ENCODE measurements at regions not wholly inside any gene's neighbourhood (a gene's known extent, or its start where the extent isn't known, plus 50 kb on each side); places are given as distances from the start of the nearest gene placed in this dataset.

DNA sequence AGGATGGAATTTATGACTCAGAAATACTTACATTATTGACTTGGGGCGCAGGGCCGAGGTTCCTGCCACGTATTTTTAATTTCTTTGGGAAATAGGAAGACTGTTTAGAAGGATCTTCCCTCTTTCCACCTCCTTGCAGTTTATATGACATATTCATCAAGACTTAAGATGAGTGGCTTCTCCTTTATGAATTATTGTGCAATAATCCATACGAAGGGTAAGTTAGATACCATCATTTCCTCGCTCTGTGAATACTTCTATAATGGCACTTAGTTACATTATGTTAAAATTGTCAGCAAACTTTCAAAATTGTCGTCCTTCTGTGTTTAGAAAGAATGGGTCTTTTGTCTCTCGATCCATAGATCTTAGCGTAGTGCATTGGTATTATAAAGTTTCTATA is 328.8 kb upstream of the UBE2E3 start:
- Histone ChIP-seq H3K4me3 (ENCODE audit: low read depth, low read length) (no peak overlapping the region), H3K36me3 (ENCODE audit: control insufficient read depth in 2 of 2, insufficient read depth in 1 of 2, low read length in 2 of 2) (no peaks in the 10 kb centered on the region), H3K27ac (ENCODE audit: extremely low read depth, low read depth, low read length) (no peak overlapping the region), H3K4me1 (ENCODE audit: control insufficient read depth, insufficient read depth, low read length) (no peaks in the 10 kb centered on the region), H3K9me3 (ENCODE audit: control insufficient read depth, insufficient read depth, low read depth, low read length) (no peaks in the 10 kb centered on the region)
- CTCF ChIA-PET: no interaction called here
- no peak for TF ChIP-seq ZNF426 (tag by site-specific recombination; IDR thresholded peaks at IDR 0.05)
- POLR2A ChIA-PET: no interaction called here

DNA sequence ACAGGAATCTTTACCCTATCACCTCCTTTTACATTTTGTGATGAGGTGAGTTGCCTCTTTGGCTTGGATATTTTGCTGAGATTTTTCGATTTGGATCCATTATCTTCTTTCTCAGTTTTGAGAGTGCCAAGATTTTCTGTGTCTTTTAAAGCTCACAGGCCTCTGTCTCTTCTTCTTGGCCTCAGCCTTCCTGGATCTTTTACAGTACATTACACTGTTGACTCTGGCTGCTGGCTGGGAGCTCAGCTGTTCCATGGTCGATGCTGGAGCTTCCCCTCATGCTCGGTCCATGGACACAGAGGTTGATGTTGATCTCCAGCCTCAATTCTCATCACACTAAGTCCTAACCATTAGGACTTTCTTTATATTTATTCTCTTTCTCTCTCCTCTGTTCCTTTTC is 332.8 kb upstream of the UBE2E3 start:
- Histone ChIP-seq H3K27ac (ENCODE audit: extremely low read depth, low read depth, low read length) (no peak overlapping the region), H3K9me3 (ENCODE audit: control insufficient read depth, insufficient read depth, low read depth, low read length) (no peaks in the 10 kb centered on the region), H3K4me3 (ENCODE audit: low read depth, low read length) (no peak overlapping the region), H3K4me1 (ENCODE audit: control insufficient read depth, insufficient read depth, low read length) (no peaks in the 10 kb centered on the region), H3K36me3 (ENCODE audit: control insufficient read depth in 2 of 2, insufficient read depth in 1 of 2, low read length in 2 of 2) (no peaks in the 10 kb centered on the region)
- ChIA-PET POLR2A (no interaction called here), CTCF (interaction anchor here (0.9 kb wide), 1 partner anchor 15 kb away, joined by 3 read pairs; no protein-coding TSS in a partner anchor)
- TF ChIP-seq ZEB2 (tag by site-specific recombination; IDR thresholded peaks at IDR 0.05): no peak
- TF ChIP-seq, protein P1, sequence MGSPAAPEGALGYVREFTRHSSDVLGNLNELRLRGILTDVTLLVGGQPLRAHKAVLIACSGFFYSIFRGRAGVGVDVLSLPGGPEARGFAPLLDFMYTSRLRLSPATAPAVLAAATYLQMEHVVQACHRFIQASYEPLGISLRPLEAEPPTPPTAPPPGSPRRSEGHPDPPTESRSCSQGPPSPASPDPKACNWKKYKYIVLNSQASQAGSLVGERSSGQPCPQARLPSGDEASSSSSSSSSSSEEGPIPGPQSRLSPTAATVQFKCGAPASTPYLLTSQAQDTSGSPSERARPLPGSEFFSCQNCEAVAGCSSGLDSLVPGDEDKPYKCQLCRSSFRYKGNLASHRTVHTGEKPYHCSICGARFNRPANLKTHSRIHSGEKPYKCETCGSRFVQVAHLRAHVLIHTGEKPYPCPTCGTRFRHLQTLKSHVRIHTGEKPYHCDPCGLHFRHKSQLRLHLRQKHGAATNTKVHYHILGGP (tag by site-specific recombination; IDR thresholded peaks at IDR 0.05): no peak
- TF ChIP-seq ZNF629 (tag by site-specific recombination; IDR thresholded peaks at IDR 0.05): no peak
- TF ChIP-seq, protein P2, sequence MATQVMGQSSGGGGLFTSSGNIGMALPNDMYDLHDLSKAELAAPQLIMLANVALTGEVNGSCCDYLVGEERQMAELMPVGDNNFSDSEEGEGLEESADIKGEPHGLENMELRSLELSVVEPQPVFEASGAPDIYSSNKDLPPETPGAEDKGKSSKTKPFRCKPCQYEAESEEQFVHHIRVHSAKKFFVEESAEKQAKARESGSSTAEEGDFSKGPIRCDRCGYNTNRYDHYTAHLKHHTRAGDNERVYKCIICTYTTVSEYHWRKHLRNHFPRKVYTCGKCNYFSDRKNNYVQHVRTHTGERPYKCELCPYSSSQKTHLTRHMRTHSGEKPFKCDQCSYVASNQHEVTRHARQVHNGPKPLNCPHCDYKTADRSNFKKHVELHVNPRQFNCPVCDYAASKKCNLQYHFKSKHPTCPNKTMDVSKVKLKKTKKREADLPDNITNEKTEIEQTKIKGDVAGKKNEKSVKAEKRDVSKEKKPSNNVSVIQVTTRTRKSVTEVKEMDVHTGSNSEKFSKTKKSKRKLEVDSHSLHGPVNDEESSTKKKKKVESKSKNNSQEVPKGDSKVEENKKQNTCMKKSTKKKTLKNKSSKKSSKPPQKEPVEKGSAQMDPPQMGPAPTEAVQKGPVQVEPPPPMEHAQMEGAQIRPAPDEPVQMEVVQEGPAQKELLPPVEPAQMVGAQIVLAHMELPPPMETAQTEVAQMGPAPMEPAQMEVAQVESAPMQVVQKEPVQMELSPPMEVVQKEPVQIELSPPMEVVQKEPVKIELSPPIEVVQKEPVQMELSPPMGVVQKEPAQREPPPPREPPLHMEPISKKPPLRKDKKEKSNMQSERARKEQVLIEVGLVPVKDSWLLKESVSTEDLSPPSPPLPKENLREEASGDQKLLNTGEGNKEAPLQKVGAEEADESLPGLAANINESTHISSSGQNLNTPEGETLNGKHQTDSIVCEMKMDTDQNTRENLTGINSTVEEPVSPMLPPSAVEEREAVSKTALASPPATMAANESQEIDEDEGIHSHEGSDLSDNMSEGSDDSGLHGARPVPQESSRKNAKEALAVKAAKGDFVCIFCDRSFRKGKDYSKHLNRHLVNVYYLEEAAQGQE (tag by site-specific recombination; IDR thresholded peaks at IDR 0.05): no peak

DNA sequence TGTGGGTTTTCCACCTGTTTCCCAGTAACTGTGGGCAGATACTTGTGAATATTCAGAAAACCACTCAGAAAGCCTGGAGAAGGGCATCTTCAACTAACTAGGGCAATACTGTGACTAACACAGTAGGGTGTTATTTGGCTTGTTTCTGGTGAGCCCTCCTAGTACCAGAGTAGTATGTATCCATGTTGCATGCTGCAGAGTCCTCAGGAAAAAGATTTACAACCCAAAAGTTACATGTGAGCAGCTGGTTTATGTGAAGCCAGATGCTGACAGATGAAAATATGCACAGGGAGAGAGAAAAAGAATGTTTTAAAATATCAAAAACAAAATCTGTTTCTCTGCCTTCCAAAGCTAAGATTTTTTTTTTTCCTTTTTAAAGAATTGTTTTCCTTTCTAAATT is 333.2 kb upstream of the UBE2E3 start:
- H3K4me1 ChIP-seq (ENCODE audit: control insufficient read depth, insufficient read depth, low read length): no peaks in the 10 kb centered on the region
- no peak for TF ChIP-seq ZBTB1 (tag by site-specific recombination; IDR thresholded peaks at IDR 0.05)
- no peak for TF ChIP-seq ZNF449 (tag by site-specific recombination; IDR thresholded peaks at IDR 0.05)
- TF ChIP-seq MZF1 (tag by site-specific recombination; IDR thresholded peaks at IDR 0.05; ENCODE audit: borderline replicate concordance): no peak
- TF ChIP-seq ZBTB6 (tag by site-specific recombination; IDR thresholded peaks at IDR 0.05): no peak
- no peak for TF ChIP-seq ZNF837 (tag by site-specific recombination; IDR thresholded peaks at IDR 0.05)
- TF ChIP-seq, protein P3, sequence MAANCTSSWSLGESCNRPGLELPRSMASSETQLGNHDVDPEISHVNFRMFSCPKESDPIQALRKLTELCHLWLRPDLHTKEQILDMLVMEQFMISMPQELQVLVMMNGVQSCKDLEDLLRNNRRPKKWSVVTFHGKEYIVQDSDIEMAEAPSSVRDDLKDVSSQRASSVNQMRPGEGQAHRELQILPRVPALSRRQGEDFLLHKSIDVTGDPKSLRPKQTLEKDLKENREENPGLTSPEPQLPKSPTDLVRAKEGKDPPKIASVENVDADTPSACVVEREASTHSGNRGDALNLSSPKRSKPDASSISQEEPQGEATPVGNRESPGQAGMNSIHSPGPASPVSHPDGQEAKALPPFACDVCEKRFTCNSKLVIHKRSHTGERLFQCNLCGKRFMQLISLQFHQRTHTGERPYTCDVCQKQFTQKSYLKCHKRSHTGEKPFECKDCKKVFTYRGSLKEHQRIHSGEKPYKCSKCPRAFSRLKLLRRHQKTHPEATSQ (tag by site-specific recombination; IDR thresholded peaks at IDR 0.05): no peak
- no peak for TF ChIP-seq TRIM28 (IDR thresholded peaks at IDR 0.05; ENCODE audit: borderline replicate concordance, low read length)
- TF ChIP-seq ZNF335 (tag by site-specific recombination; conservative IDR thresholded peaks at IDR 0.05): no peak
- no peak for TF ChIP-seq ZNF174 (tag by site-specific recombination; IDR thresholded peaks at IDR 0.05)
- no peak for TF ChIP-seq ZNF138 (tag by site-specific recombination; IDR thresholded peaks at IDR 0.05; ENCODE audit: borderline replicate concordance)
- no peak for TF ChIP-seq KLF9 (tag by site-specific recombination; IDR thresholded peaks at IDR 0.05; ENCODE audit: low read depth)
- no peak for TF ChIP-seq ZNF777 (tag by site-specific recombination; IDR thresholded peaks at IDR 0.05; ENCODE audit: borderline replicate concordance)
- no peak for TF ChIP-seq ZNF624 (tag by site-specific recombination; IDR thresholded peaks at IDR 0.05)
- TF ChIP-seq KLF16 (tag by site-specific recombination; IDR thresholded peaks at IDR 0.05): no peak
- TF ChIP-seq, protein P4, sequence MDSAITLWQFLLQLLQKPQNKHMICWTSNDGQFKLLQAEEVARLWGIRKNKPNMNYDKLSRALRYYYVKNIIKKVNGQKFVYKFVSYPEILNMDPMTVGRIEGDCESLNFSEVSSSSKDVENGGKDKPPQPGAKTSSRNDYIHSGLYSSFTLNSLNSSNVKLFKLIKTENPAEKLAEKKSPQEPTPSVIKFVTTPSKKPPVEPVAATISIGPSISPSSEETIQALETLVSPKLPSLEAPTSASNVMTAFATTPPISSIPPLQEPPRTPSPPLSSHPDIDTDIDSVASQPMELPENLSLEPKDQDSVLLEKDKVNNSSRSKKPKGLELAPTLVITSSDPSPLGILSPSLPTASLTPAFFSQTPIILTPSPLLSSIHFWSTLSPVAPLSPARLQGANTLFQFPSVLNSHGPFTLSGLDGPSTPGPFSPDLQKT (IDR thresholded peaks at IDR 0.05; ENCODE audit: borderline replicate concordance, low read depth, low read length): no peak
- TF ChIP-seq ZNF571 (tag by site-specific recombination; IDR thresholded peaks at IDR 0.05): no peak
- TF ChIP-seq ZNF223 (tag by site-specific recombination; IDR thresholded peaks at IDR 0.05): no peak

More for the DNA sequence above, 333.2 kb upstream of the UBE2E3 start:
- POLR2A ChIA-PET: no interaction called here
- CTCF ChIA-PET: interaction anchor here (0.9 kb wide), 1 partner anchor 15 kb away, joined by 3 read pairs; no protein-coding TSS in a partner anchor
- Histone ChIP-seq H3K9me3 (ENCODE audit: control insufficient read depth, insufficient read depth, low read depth, low read length) (no peaks in the 10 kb centered on the region), H3K36me3 (ENCODE audit: control insufficient read depth in 2 of 2, insufficient read depth in 1 of 2, low read length in 2 of 2) (no peaks in the 10 kb centered on the region), H3K4me3 (ENCODE audit: low read depth, low read length) (no peak overlapping the region), H3K27ac (ENCODE audit: extremely low read depth, low read depth, low read length) (no peak overlapping the region)
